GM12892 (cell line): ENCODE measurements at regions not wholly inside any gene's neighbourhood (a gene's known extent, or its start where the extent isn't known, plus 50 kb on each side); places are given as distances from the start of the nearest gene placed in this dataset.

Experiments
- POLR2A ChIP-seq: IDR thresholded peaks from 2 replicates; pipeline ENCODE4 v1.6.1; 2011; ENCODE audit warnings: low read depth, low read length, control low read depth
- POLR2AphosphoS5 ChIP-seq: IDR thresholded peaks from 2 replicates; pipeline ENCODE4 v1.6.1; 2011; ENCODE audit warnings: low read depth, low read length, control low read depth

- TF ChIP-seq POLR2A: no peak
- no peak for TF ChIP-seq POLR2AphosphoS5
Observed at GRCh38 chr1:115495625-115496024, 146.1 kb upstream of the VANGL1 start.
